GM19193 (cell line): ENCODE measurements at regions not wholly inside any gene's neighbourhood (a gene's known extent, or its start where the extent isn't known, plus 50 kb on each side); places are given as distances from the start of the nearest gene placed in this dataset.

Experiments used
- POLR2A ChIP-seq: IDR thresholded peaks from 4 replicates; pipeline ENCODE4 v1.6.1; 2011; ENCODE audit not compliant: insufficient read depth, insufficient read length; ENCODE audit errors: extremely low read depth

DNA sequence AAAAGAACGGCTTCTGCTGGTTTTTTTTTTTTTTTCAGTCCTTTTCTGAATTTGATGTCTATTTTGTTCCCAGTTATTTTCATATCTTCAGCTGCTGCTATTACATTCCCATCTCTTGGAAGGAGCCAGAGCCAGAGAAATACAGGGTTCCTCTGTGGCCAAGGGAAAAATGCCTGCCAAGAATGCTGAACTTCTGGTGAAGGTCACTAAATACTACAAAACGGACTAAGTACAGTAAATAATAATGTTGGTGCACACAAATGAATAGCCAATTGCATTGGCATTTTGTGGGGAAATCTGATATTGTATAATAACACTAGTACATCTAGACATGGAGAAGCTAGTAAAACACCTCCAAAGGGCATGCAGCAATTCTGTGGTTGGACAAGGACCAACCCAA, 56.3 kb upstream of the ZEB1 start:
- TF ChIP-seq POLR2A, result no peak

GRCh38 chr10:31263903-31264302, 55.1 kb upstream of the ZEB1 start:
- no peak for TF ChIP-seq POLR2A

DNA sequence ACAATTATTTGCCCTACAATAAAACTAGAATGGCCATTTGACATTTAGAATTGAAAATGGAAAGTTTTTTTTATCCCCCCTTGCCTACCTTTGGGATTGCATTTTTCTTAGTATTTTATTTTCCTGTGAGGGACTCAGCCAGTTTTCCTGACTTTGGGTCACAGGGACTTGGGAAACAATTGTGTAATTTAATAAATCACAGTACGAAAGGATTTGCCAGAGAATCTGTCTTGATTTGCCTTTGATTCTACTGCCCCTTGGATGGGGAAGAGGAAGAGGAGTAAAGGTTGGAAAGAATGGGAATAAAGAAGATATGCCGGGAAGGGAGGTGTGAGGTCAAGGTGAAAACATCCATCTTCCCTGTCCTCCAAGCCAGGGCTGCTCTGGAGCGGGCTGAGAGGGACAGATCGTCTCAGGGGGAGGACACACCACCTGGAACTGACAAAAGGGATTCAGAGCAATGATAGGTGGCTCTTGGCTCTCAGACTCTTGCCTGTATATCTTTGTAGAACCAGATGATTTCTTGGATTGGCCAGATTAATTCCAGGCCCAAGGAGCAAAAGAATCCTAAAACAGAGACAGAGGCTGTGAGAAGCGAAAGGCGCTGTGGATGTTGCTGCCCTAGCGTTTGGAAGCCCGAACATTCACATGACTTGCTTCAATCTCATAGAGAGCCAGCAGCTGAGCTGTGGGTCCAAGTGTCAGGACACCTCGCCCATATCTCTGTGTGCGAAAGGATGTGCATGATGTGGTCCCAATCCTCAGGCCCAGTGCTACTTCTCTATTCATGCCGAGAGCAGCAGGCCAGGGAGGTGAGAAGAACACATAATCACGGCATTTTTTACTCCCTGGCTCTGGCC, 50.3 kb upstream of the ZEB1 start:
- no peak for TF ChIP-seq POLR2A
